GM23338 (cell line): ENCODE measurements at regions not wholly inside any gene's neighbourhood (a gene's known extent, or its start where the extent isn't known, plus 50 kb on each side); places are given as distances from the start of the nearest gene placed in this dataset.

Experiments
- ATAC-seq: fragments of 200-7000 bp; cut with Tn5 transposase; 3 replicates; pipeline ENCODE4 v1.9.1; 2020
- DNase-seq: peaks from one replicate; pipeline ENCODE4 v3.0.0-alpha.2; 2015; ENCODE audit warnings: low spot score
- H2AFZ ChIP-seq: fragments of 200-600 bp; sonication (generic); 2 replicates; pipeline ENCODE4 v1.8.0; 2016; ENCODE audit warnings: antibody characterized with exemption, mild to moderate bottlenecking, moderate library complexity
- H3F3A ChIP-seq: fragments of 200-600 bp; sonication (generic); replicated peaks from 2 replicates; pipeline ENCODE4 v1.8.0; 2017; ENCODE audit warnings: antibody characterized with exemption, mixed run types, low read depth
- H3K27ac ChIP-seq: fragments of 200-600 bp; sonication (generic); 2 replicates; pipeline ENCODE4 v1.6.1; 2016; ENCODE audit warnings: low read depth
- H3K27me3 ChIP-seq: fragments of 200-600 bp; sonication (generic); 2 replicates; pipeline ENCODE4 v1.8.0; 2016; ENCODE audit warnings: mild to moderate bottlenecking, mixed run types, moderate library complexity; ENCODE audit not compliant: insufficient read depth
- H3K36me3 ChIP-seq: fragments of 200-600 bp; sonication (generic); 2 replicates; pipeline ENCODE4 v1.8.0; 2016; ENCODE audit warnings: mild to moderate bottlenecking; ENCODE audit not compliant: insufficient read depth
- H3K4me1 ChIP-seq: fragments of 200-600 bp; sonication (generic); 2 replicates; pipeline ENCODE4 v1.8.0; 2016; ENCODE audit warnings: mild to moderate bottlenecking, moderate library complexity; ENCODE audit not compliant: insufficient read depth
- H3K4me2 ChIP-seq: fragments of 200-600 bp; sonication (generic); 2 replicates; pipeline ENCODE4 v1.7.1; 2017; ENCODE audit warnings: mixed run types
- H3K4me3 ChIP-seq: fragments of 200-600 bp; sonication (generic); 2 replicates; pipeline ENCODE4 v1.6.1; 2016; ENCODE audit warnings: mixed run types
- H3K79me2 ChIP-seq: fragments of 200-600 bp; sonication (generic); replicated peaks from 2 replicates; pipeline ENCODE4 v1.8.0; 2017; ENCODE audit warnings: mild to moderate bottlenecking; ENCODE audit not compliant: insufficient read depth
- H3K9me2 ChIP-seq: fragments of 200-600 bp; sonication (generic); 2 replicates; pipeline ENCODE4 v1.8.0; 2017; ENCODE audit not compliant: insufficient read depth
- H4K20me1 ChIP-seq: fragments of 200-600 bp; sonication (generic); replicated peaks from 2 replicates; pipeline ENCODE4 v1.8.0; 2017; ENCODE audit warnings: mild to moderate bottlenecking; ENCODE audit not compliant: insufficient read depth
- H3K27ac Mint-ChIP-seq: 2 replicates; pipeline ENCODE4 v1.8.0; 2020; ENCODE audit warnings: inconsistent platforms, mild to moderate bottlenecking, moderate library complexity, mixed read lengths
- H3K27me3 Mint-ChIP-seq: 3 replicates; pipeline ENCODE4 v1.8.0; 2022; ENCODE audit warnings: low read depth, mild to moderate bottlenecking, moderate library complexity, mixed read lengths, inconsistent platforms; ENCODE audit not compliant: insufficient read depth, poor library complexity
- H3K36me3 Mint-ChIP-seq: 3 replicates; pipeline ENCODE4 v1.8.0; 2021; ENCODE audit warnings: low read depth, mild to moderate bottlenecking, inconsistent platforms, moderate library complexity, mixed read lengths
- H3K4me1 Mint-ChIP-seq: 3 replicates; pipeline ENCODE4 v1.8.0; 2020; ENCODE audit warnings: mild to moderate bottlenecking, inconsistent platforms, mixed read lengths
- H3K4me3 Mint-ChIP-seq: 3 replicates; pipeline ENCODE4 v1.8.0; 2021; ENCODE audit warnings: moderate library complexity, mild to moderate bottlenecking, inconsistent platforms, mixed read lengths
- H3K9me3 Mint-ChIP-seq: 3 replicates; pipeline ENCODE4 v1.8.0; 2020; ENCODE audit warnings: moderate library complexity, mild to moderate bottlenecking, inconsistent platforms, mixed read lengths
- CREB1 ChIP-seq: fragments of 250-450 bp; sonication (Bioruptor Pico); IDR thresholded peaks from 2 replicates; pipeline ENCODE4 v1.5.0; 2020; ENCODE audit warnings: low read depth, mild to moderate bottlenecking, moderate library complexity
- EZH2 ChIP-seq: fragments of 200-600 bp; sonication (generic); IDR thresholded peaks from one replicate; pipeline ENCODE4 v1.8.0; 2017; ENCODE audit warnings: antibody characterized with exemption, mild to moderate bottlenecking, low read depth; ENCODE audit not compliant: unreplicated experiment
- EZH2phosphoT487 ChIP-seq: fragments of 200-600 bp; sonication (generic); IDR thresholded peaks from one replicate; pipeline ENCODE4 v1.8.1; 2018; ENCODE audit warnings: antibody characterized with exemption; ENCODE audit not compliant: unreplicated experiment
- JUNB ChIP-seq: IDR thresholded peaks from one replicate; pipeline ENCODE4 v1.6.1; 2016; ENCODE audit warnings: antibody characterized with exemption; ENCODE audit not compliant: unreplicated experiment
- NANOG ChIP-seq: IDR thresholded peaks from 2 replicates; pipeline ENCODE4 v1.6.1; 2016; ENCODE audit warnings: antibody characterized with exemption, borderline replicate concordance
- POLR2AphosphoS5 ChIP-seq: IDR thresholded peaks from 2 replicates; pipeline ENCODE4 v1.6.1; 2016; ENCODE audit warnings: antibody characterized with exemption, low read depth
- STAT1 ChIP-seq: IDR thresholded peaks from one replicate; pipeline ENCODE4 v1.6.1; 2016; ENCODE audit warnings: antibody characterized with exemption; ENCODE audit not compliant: unreplicated experiment
- ZNF114 ChIP-seq: fragments of 250-450 bp; sonication (Bioruptor Pico); IDR thresholded peaks from 2 replicates; pipeline ENCODE4 v1.5.0; 2020; ENCODE audit warnings: mild to moderate bottlenecking, moderate library complexity
- ZNF331 ChIP-seq: fragments of 250-450 bp; sonication (Bioruptor Pico); IDR thresholded peaks from 2 replicates; pipeline ENCODE4 v1.5.0; 2020; ENCODE audit warnings: low read depth, mild to moderate bottlenecking, moderate library complexity
- TF ChIP-seq, protein P1 (sequence below): IDR thresholded peaks from one replicate; pipeline ENCODE4 v1.6.1; 2018; ENCODE audit warnings: antibody characterized with exemption; ENCODE audit not compliant: unreplicated experiment
- TF ChIP-seq, protein P2 (sequence below), 2 experiments: fragments of 200-600 bp in 1 of 2; sonication (generic) in 1 of 2; conservative IDR thresholded peaks; 2 replicates each; pipeline versions ENCODE4 v1.5.1 to v1.6.1; 2016 to 2017; ENCODE audit warnings: antibody characterized with exemption in 2 of 2, low read depth in 2 of 2, mild to moderate bottlenecking in 2 of 2, moderate library complexity in 1 of 2
- TF ChIP-seq, protein P3 (sequence below): IDR thresholded peaks from 2 replicates; pipeline ENCODE4 v1.6.1; 2016; ENCODE audit warnings: antibody characterized with exemption
- TF ChIP-seq, protein P4 (sequence below): fragments of 250-450 bp; sonication (Bioruptor Pico); IDR thresholded peaks from 2 replicates; pipeline ENCODE4 v1.5.0; 2020; ENCODE audit warnings: mild to moderate bottlenecking, moderate library complexity

DNA sequence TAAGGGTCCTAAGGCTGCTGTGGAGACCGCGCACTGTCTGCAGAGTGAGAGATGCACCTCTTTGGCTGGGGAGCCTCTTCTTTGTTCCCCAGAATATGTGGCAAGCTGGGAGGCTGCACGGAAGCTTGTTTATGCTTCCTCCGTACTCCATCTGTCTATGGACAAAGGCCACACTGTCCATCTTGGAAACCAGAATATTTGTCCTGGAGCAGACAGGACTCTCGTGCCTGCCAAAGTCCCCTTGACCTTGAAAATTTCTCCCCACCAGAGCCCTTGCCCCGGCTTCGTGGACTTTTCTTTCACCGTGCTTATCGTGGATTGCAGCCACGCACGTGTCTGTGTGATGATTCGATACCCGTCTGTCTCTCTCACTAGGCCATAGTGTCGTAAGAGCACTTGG, 147.4 kb downstream of the NSG2 start:
- no peaks in the 10 kb centered on the region for H3K27me3 ChIP-seq
- Mint-ChIP-seq H3K27ac (no peak overlapping the region), H3K4me3 (no peak overlapping the region), H3K27me3 (no peaks in the 10 kb centered on the region), H3K4me1 (peaks cover 12% of the 10 kb centered on the region), H3K9me3 (no peaks in the 10 kb centered on the region), H3K36me3 (no peaks in the 10 kb centered on the region)
- DNase-seq (no peak), ATAC-seq (no peak)
- H3K79me2 ChIP-seq: no peaks in the 10 kb centered on the region
- no peaks in the 10 kb centered on the region for H3F3A ChIP-seq
- no peaks in the 10 kb centered on the region for H3K36me3 ChIP-seq
- no peaks in the 10 kb centered on the region for H4K20me1 ChIP-seq
- H3K4me2 ChIP-seq: no peak overlapping the region
- H3K4me1 ChIP-seq: peaks cover 7% of the 10 kb centered on the region; the same call in 1 of the 2 replicates
- TF ChIP-seq ZNF331 (CRISPR knock-in tag) (no peak), ZNF114 (CRISPR knock-in tag) (no peak), POLR2AphosphoS5 (no peak), JUNB (no peak), EZH2 (no peak), EZH2phosphoT487 (no peak), CREB1 (CRISPR knock-in tag) (no peak), NANOG (no peak), STAT1 (no peak)
- TF ChIP-seq, protein P1, sequence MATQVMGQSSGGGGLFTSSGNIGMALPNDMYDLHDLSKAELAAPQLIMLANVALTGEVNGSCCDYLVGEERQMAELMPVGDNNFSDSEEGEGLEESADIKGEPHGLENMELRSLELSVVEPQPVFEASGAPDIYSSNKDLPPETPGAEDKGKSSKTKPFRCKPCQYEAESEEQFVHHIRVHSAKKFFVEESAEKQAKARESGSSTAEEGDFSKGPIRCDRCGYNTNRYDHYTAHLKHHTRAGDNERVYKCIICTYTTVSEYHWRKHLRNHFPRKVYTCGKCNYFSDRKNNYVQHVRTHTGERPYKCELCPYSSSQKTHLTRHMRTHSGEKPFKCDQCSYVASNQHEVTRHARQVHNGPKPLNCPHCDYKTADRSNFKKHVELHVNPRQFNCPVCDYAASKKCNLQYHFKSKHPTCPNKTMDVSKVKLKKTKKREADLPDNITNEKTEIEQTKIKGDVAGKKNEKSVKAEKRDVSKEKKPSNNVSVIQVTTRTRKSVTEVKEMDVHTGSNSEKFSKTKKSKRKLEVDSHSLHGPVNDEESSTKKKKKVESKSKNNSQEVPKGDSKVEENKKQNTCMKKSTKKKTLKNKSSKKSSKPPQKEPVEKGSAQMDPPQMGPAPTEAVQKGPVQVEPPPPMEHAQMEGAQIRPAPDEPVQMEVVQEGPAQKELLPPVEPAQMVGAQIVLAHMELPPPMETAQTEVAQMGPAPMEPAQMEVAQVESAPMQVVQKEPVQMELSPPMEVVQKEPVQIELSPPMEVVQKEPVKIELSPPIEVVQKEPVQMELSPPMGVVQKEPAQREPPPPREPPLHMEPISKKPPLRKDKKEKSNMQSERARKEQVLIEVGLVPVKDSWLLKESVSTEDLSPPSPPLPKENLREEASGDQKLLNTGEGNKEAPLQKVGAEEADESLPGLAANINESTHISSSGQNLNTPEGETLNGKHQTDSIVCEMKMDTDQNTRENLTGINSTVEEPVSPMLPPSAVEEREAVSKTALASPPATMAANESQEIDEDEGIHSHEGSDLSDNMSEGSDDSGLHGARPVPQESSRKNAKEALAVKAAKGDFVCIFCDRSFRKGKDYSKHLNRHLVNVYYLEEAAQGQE: no peak
- TF ChIP-seq, protein P2, sequence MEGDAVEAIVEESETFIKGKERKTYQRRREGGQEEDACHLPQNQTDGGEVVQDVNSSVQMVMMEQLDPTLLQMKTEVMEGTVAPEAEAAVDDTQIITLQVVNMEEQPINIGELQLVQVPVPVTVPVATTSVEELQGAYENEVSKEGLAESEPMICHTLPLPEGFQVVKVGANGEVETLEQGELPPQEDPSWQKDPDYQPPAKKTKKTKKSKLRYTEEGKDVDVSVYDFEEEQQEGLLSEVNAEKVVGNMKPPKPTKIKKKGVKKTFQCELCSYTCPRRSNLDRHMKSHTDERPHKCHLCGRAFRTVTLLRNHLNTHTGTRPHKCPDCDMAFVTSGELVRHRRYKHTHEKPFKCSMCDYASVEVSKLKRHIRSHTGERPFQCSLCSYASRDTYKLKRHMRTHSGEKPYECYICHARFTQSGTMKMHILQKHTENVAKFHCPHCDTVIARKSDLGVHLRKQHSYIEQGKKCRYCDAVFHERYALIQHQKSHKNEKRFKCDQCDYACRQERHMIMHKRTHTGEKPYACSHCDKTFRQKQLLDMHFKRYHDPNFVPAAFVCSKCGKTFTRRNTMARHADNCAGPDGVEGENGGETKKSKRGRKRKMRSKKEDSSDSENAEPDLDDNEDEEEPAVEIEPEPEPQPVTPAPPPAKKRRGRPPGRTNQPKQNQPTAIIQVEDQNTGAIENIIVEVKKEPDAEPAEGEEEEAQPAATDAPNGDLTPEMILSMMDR (conservative IDR thresholded peaks at IDR 0.05; ENCODE audit: low read depth in 2 of 2): no peak
- TF ChIP-seq, protein P3, sequence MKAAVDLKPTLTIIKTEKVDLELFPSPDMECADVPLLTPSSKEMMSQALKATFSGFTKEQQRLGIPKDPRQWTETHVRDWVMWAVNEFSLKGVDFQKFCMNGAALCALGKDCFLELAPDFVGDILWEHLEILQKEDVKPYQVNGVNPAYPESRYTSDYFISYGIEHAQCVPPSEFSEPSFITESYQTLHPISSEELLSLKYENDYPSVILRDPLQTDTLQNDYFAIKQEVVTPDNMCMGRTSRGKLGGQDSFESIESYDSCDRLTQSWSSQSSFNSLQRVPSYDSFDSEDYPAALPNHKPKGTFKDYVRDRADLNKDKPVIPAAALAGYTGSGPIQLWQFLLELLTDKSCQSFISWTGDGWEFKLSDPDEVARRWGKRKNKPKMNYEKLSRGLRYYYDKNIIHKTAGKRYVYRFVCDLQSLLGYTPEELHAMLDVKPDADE: no peak
- TF ChIP-seq, protein P4, sequence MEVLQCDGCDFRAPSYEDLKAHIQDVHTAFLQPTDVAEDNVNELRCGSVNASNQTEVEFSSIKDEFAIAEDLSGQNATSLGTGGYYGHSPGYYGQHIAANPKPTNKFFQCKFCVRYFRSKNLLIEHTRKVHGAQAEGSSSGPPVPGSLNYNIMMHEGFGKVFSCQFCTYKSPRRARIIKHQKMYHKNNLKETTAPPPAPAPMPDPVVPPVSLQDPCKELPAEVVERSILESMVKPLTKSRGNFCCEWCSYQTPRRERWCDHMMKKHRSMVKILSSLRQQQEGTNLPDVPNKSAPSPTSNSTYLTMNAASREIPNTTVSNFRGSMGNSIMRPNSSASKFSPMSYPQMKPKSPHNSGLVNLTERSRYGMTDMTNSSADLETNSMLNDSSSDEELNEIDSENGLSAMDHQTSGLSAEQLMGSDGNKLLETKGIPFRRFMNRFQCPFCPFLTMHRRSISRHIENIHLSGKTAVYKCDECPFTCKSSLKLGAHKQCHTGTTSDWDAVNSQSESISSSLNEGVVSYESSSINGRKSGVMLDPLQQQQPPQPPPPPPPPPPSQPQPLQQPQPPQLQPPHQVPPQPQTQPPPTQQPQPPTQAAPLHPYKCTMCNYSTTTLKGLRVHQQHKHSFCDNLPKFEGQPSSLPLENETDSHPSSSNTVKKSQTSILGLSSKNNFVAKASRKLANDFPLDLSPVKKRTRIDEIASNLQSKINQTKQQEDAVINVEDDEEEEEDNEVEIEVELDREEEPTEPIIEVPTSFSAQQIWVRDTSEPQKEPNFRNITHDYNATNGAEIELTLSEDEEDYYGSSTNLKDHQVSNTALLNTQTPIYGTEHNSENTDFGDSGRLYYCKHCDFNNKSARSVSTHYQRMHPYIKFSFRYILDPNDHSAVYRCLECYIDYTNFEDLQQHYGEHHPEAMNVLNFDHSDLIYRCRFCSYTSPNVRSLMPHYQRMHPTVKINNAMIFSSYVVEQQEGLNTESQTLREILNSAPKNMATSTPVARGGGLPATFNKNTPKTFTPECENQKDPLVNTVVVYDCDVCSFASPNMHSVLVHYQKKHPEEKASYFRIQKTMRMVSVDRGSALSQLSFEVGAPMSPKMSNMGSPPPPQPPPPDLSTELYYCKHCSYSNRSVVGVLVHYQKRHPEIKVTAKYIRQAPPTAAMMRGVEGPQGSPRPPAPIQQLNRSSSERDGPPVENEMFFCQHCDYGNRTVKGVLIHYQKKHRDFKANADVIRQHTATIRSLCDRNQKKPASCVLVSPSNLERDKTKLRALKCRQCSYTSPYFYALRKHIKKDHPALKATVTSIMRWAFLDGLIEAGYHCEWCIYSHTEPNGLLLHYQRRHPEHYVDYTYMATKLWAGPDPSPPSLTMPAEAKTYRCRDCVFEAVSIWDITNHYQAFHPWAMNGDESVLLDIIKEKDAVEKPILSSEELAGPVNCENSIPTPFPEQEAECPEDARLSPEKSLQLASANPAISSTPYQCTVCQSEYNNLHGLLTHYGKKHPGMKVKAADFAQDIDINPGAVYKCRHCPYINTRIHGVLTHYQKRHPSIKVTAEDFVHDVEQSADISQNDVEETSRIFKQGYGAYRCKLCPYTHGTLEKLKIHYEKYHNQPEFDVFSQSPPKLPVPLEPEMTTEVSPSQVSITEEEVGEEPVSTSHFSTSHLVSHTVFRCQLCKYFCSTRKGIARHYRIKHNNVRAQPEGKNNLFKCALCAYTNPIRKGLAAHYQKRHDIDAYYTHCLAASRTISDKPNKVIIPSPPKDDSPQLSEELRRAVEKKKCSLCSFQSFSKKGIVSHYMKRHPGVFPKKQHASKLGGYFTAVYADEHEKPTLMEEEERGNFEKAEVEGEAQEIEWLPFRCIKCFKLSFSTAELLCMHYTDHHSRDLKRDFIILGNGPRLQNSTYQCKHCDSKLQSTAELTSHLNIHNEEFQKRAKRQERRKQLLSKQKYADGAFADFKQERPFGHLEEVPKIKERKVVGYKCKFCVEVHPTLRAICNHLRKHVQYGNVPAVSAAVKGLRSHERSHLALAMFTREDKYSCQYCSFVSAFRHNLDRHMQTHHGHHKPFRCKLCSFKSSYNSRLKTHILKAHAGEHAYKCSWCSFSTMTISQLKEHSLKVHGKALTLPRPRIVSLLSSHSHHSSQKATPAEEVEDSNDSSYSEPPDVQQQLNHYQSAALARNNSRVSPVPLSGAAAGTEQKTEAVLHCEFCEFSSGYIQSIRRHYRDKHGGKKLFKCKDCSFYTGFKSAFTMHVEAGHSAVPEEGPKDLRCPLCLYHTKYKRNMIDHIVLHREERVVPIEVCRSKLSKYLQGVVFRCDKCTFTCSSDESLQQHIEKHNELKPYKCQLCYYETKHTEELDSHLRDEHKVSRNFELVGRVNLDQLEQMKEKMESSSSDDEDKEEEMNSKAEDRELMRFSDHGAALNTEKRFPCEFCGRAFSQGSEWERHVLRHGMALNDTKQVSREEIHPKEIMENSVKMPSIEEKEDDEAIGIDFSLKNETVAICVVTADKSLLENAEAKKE (CRISPR knock-in tag): no peak
- no peak overlapping the region for H2AFZ ChIP-seq
- no peak overlapping the region for H3K27ac ChIP-seq
- H3K4me3 ChIP-seq: no peak overlapping the region
- H3K9me2 ChIP-seq: no peaks in the 10 kb centered on the region; the same call in 1 of the 2 replicates
